H9 (cell line): ENCODE measurements at regions not wholly inside any gene's neighbourhood (a gene's known extent, or its start where the extent isn't known, plus 50 kb on each side); places are given as distances from the start of the nearest gene placed in this dataset.

ENCODE experiments used
- DNase-seq: peaks from one replicate; pipeline ENCODE4 v3.0.0-alpha.2; 2017
- H2AFZ ChIP-seq: one replicate; pipeline ENCODE4 v1.6.1; 2013; ENCODE audit warnings: mild to moderate bottlenecking, low read length, control low read depth, moderate library complexity
- H2AK5ac ChIP-seq: 2 replicates; pipeline ENCODE4 v1.6.1; 2013; ENCODE audit warnings: low read length, control low read depth, mixed read lengths; ENCODE audit not compliant: insufficient read length
- H2BK120ac ChIP-seq: one replicate; pipeline ENCODE4 v1.6.1; 2013; ENCODE audit warnings: low read depth, mild to moderate bottlenecking, low read length, control low read depth, inconsistent platforms; ENCODE audit not compliant: poor library complexity, severe bottlenecking
- H2BK12ac ChIP-seq: 2 replicates; pipeline ENCODE4 v1.6.1; 2013; ENCODE audit warnings: low read length, control low read depth, mixed read lengths, low read depth; ENCODE audit not compliant: insufficient read length
- H2BK15ac ChIP-seq: 2 replicates; pipeline ENCODE4 v1.6.1; 2013; ENCODE audit warnings: low read depth, low read length, control low read depth
- H2BK20ac ChIP-seq: one replicate; pipeline ENCODE4 v1.6.1; 2013; ENCODE audit warnings: low read depth, mild to moderate bottlenecking, low read length, control low read depth, inconsistent platforms; ENCODE audit not compliant: poor library complexity, severe bottlenecking
- H2BK5ac ChIP-seq: 2 replicates; pipeline ENCODE4 v1.6.1; 2013; ENCODE audit warnings: low read length, control low read depth, mixed read lengths; ENCODE audit not compliant: insufficient read length
- H3K14ac ChIP-seq: 2 replicates; pipeline ENCODE4 v1.6.1; 2013; ENCODE audit warnings: low read length, control low read depth; ENCODE audit not compliant: insufficient read depth
- H3K18ac ChIP-seq: 2 replicates; pipeline ENCODE4 v1.6.1; 2013; ENCODE audit warnings: low read depth, mild to moderate bottlenecking, mixed read lengths, low read length, control low read depth; ENCODE audit not compliant: insufficient read length
- H3K23ac ChIP-seq: 2 replicates; pipeline ENCODE4 v1.6.1; 2013; ENCODE audit warnings: low read length, control low read depth, mixed read lengths, low read depth; ENCODE audit not compliant: insufficient read length
- H3K23me2 ChIP-seq: 2 replicates; pipeline ENCODE4 v1.6.1; 2013; ENCODE audit warnings: low read depth, mild to moderate bottlenecking, mixed read lengths, low read length, control low read depth; ENCODE audit not compliant: insufficient read length, poor library complexity, severe bottlenecking
- H3K27ac ChIP-seq: 2 replicates; pipeline ENCODE4 v1.5.1; 2013; ENCODE audit warnings: low read length, control low read depth, mixed read lengths, low read depth; ENCODE audit not compliant: insufficient read length
- H3K27me3 ChIP-seq: 2 replicates; pipeline ENCODE4 v1.6.1; 2013; ENCODE audit warnings: low read length, control low read depth, inconsistent platforms; ENCODE audit not compliant: insufficient read depth
- H3K4ac ChIP-seq: 2 replicates; pipeline ENCODE4 v1.6.1; 2013; ENCODE audit warnings: low read depth, mild to moderate bottlenecking, control low read depth, inconsistent platforms, low read length, moderate library complexity
- H3K4me1 ChIP-seq: 2 replicates; pipeline ENCODE4 v1.6.1; 2013; ENCODE audit warnings: low read length, control low read depth, inconsistent platforms; ENCODE audit not compliant: insufficient read depth
- H3K4me2 ChIP-seq: 2 replicates; pipeline ENCODE4 v1.6.1; 2013; ENCODE audit warnings: low read length, control low read depth, mixed read lengths; ENCODE audit not compliant: insufficient read length, insufficient read depth
- H3K56ac ChIP-seq: 2 replicates; pipeline ENCODE4 v1.6.1; 2013; ENCODE audit warnings: low read depth, mild to moderate bottlenecking, mixed read lengths, low read length, control low read depth; ENCODE audit not compliant: insufficient read length
- H3K79me1 ChIP-seq: 2 replicates; pipeline ENCODE4 v1.6.1; 2013; ENCODE audit warnings: low read depth, mild to moderate bottlenecking, moderate library complexity, low read length, control low read depth, inconsistent platforms; ENCODE audit not compliant: insufficient read depth, poor library complexity, severe bottlenecking
- H3K79me2 ChIP-seq: 2 replicates; pipeline ENCODE4 v1.6.1; 2013; ENCODE audit warnings: low read length, control low read depth, inconsistent platforms; ENCODE audit not compliant: insufficient read depth
- H3K9ac ChIP-seq: 2 replicates; pipeline ENCODE4 v1.6.1; 2013; ENCODE audit warnings: low read length, control low read depth, mixed read lengths; ENCODE audit not compliant: insufficient read length; ENCODE audit errors: extremely low read depth
- H3K9me3 ChIP-seq: one replicate; pipeline ENCODE4 v1.6.1; 2013; ENCODE audit warnings: low read depth, low read length, inconsistent platforms; ENCODE audit not compliant: control insufficient read depth
- H3T11ph ChIP-seq: one replicate; pipeline ENCODE4 v1.6.1; 2013; ENCODE audit warnings: mild to moderate bottlenecking, low read length, control low read depth, inconsistent platforms
- H4K20me1 ChIP-seq: one replicate; pipeline ENCODE4 v1.6.1; 2013; ENCODE audit not compliant: control insufficient read depth, insufficient read length, insufficient read depth
- H4K5ac ChIP-seq: 2 replicates; pipeline ENCODE4 v1.6.1; 2013; ENCODE audit warnings: low read depth, mild to moderate bottlenecking, mixed read lengths, low read length, control low read depth; ENCODE audit not compliant: insufficient read length
- H4K8ac ChIP-seq: replicated peaks from 2 replicates; pipeline ENCODE4 v1.6.1; 2013; ENCODE audit warnings: low read length, control low read depth, mixed read lengths, low read depth; ENCODE audit not compliant: insufficient read length
- H4K91ac ChIP-seq: 2 replicates; pipeline ENCODE4 v1.6.1; 2013; ENCODE audit warnings: low read depth, mild to moderate bottlenecking, moderate library complexity, mixed read lengths, low read length, control low read depth; ENCODE audit not compliant: insufficient read length
- H3K27ac Mint-ChIP-seq, 3 experiments: 2 replicates in 2 of 3; 3 replicates in 1 of 3; pipeline ENCODE4 v1.8.0; 2020 to 2021; ENCODE audit warnings: mixed read lengths in 3 of 3, mild to moderate bottlenecking in 1 of 3, moderate library complexity in 1 of 3
- H3K27me3 Mint-ChIP-seq: 2 replicates; pipeline ENCODE4 v1.8.0; 2021; ENCODE audit warnings: low read depth, mild to moderate bottlenecking, moderate library complexity, mixed read lengths
- H3K36me3 Mint-ChIP-seq, 3 experiments: 2 replicates in 2 of 3; 3 replicates in 1 of 3; pipeline ENCODE4 v1.8.0; 2020 to 2021; ENCODE audit warnings: low read depth in 3 of 3, mixed read lengths in 3 of 3; ENCODE audit not compliant: insufficient read depth in 1 of 3
- H3K4me1 Mint-ChIP-seq, 2 experiments: 2 replicates each; pipeline ENCODE4 v1.8.0; 2020; ENCODE audit warnings: mixed read lengths in 2 of 2
- H3K4me3 Mint-ChIP-seq, 2 experiments: 2 replicates in 1 of 2; 3 replicates in 1 of 2; pipeline ENCODE4 v1.8.0; 2020 to 2021; ENCODE audit warnings: mild to moderate bottlenecking in 2 of 2, mixed read lengths in 2 of 2, moderate library complexity in 1 of 2
- H3K9me3 Mint-ChIP-seq, 2 experiments: 2 replicates in 1 of 2; 3 replicates in 1 of 2; pipeline ENCODE4 v1.8.0; 2020; ENCODE audit warnings: mild to moderate bottlenecking in 2 of 2, mixed read lengths in 2 of 2, moderate library complexity in 1 of 2
- CTCF ChIP-seq: fragments of 200-600 bp; sonication (generic); conservative IDR thresholded peaks from 3 replicates; pipeline ENCODE4 v1.8.0; 2021; ENCODE audit warnings: antibody characterized with exemption, mild to moderate bottlenecking
- WGBS: extraction: QIAGEN DNeasy Blood & Tissue Kit; methylation state at CpG from one replicate; pipeline ENCODE4 v1.1.7; 2013; ENCODE audit warnings: missing lambda C conversion rate, low lambda C conversion rate, mixed read lengths; ENCODE audit not compliant: insufficient read length; ENCODE audit errors: extremely low coverage; 5-methylcytosine and 5-hydroxymethylcytosine counted together

GRCh38 chr4:127237581-127237980, 395.2 kb upstream of the INTU start:
- H3K79me2 ChIP-seq: no peaks in the 10 kb centered on the region
- no peak overlapping the region for H2BK120ac ChIP-seq
- H4K5ac ChIP-seq: no peak overlapping the region
- WGBS: no CpG with 5 or more reads among the region's 1 CpG
- H3K27me3 ChIP-seq: no peaks in the 10 kb centered on the region
- H3K4me1 ChIP-seq: no peaks in the 10 kb centered on the region
- H2BK12ac ChIP-seq: no peak overlapping the region
- no peak overlapping the region for H2BK20ac ChIP-seq
- no peak overlapping the region for H3K18ac ChIP-seq
- no peak overlapping the region for H3K23ac ChIP-seq
- H3K4me2 ChIP-seq: no peak overlapping the region
- Mint-ChIP-seq H3K27me3 (no peaks in the 10 kb centered on the region), H3K4me1 (no peaks in the 10 kb centered on the region), H3K27ac (peak overlapping the region in 1 of 3 experiments; percentile 37; a peak in 1 of 7 replicates), H3K4me3 (no peak overlapping the region), H3K9me3 (no peaks in the 10 kb centered on the region), H3K36me3 (no peaks in the 10 kb centered on the region)
- H3K23me2 ChIP-seq: no peaks in the 10 kb centered on the region
- no peaks in the 10 kb centered on the region for H4K20me1 ChIP-seq
- H2AFZ ChIP-seq: no peak overlapping the region
- H3T11ph ChIP-seq: no peak overlapping the region
- H4K91ac ChIP-seq: no peak overlapping the region
- H2BK5ac ChIP-seq: no peak overlapping the region
- TF ChIP-seq CTCF: no peak
- H3K27ac ChIP-seq: no peak overlapping the region
- no peak overlapping the region for H3K56ac ChIP-seq
- H3K9ac ChIP-seq: no peak overlapping the region
- H2AK5ac ChIP-seq: no peak overlapping the region
- DNase-seq: no peak
- H3K4ac ChIP-seq: no peak overlapping the region
- H4K8ac ChIP-seq: no peak overlapping the region
- H2BK15ac ChIP-seq: no peak overlapping the region
- H3K14ac ChIP-seq: no peak overlapping the region
- H3K9me3 ChIP-seq: no peaks in the 10 kb centered on the region
- no peaks in the 10 kb centered on the region for H3K79me1 ChIP-seq
